ENCODE measurements at regions not wholly inside any gene's neighbourhood (a gene's known extent, or its start where the extent isn't known, plus 50 kb on each side); places are given as distances from the start of the nearest gene placed in this dataset.

GRCh38 chr3:154766765-154767503 lies 313.2 kb upstream of the MME start:
- Mint-ChIP-seq H3K27ac (ENCODE audit: unreplicated experiment) (no peak overlapping the region), H3K36me3 (ENCODE audit: low read depth, unreplicated experiment) (no peaks in the 10 kb centered on the region), H3K27me3 (ENCODE audit: low read depth, unreplicated experiment) (no peaks in the 10 kb centered on the region), H3K4me1 (ENCODE audit: low read depth, unreplicated experiment) (no peaks in the 10 kb centered on the region), H3K9me3 (ENCODE audit: unreplicated experiment) (no peaks in the 10 kb centered on the region), H3K4me3 (ENCODE audit: unreplicated experiment) (no peak overlapping the region)
- DNase-seq (ENCODE audit: low read depth): no peak
- no peaks in the 10 kb centered on the region for H3K27me3 ChIP-seq (ENCODE audit: insufficient read depth, low read length)
- no peaks in the 10 kb centered on the region for H3K9me3 ChIP-seq (ENCODE audit: insufficient read depth, low read depth, low read length)
- H3K27ac ChIP-seq (ENCODE audit: low read depth, low read length): no peak overlapping the region
- H3K4me3 ChIP-seq (ENCODE audit: insufficient read depth, low read depth, low read length): no peak overlapping the region
- FAIRE-seq: no peak
- H3K9ac ChIP-seq (ENCODE audit: low read length): no peak overlapping the region
- no peaks in the 10 kb centered on the region for H3K36me3 ChIP-seq (ENCODE audit: insufficient read depth, low read length)
- no peaks in the 10 kb centered on the region for H3K4me1 ChIP-seq (ENCODE audit: insufficient read depth, low read length)
- no peaks in the 10 kb centered on the region for H4K20me1 ChIP-seq (ENCODE audit: insufficient read depth, low read length)
- no peak overlapping the region for H2AFZ ChIP-seq (ENCODE audit: low read depth, low read length)
- no peak overlapping the region for H3K4me2 ChIP-seq (ENCODE audit: low read length)
- TF ChIP-seq EZH2 (IDR thresholded peaks at IDR 0.05; ENCODE audit: insufficient read depth, low read length) (no peak), CTCF (IDR thresholded peaks at IDR 0.05; ENCODE audit: insufficient read depth, low read depth, low read length) (no peak)
- no peaks in the 10 kb centered on the region for H3K79me2 ChIP-seq (ENCODE audit: insufficient read depth, low read length)

DNA sequence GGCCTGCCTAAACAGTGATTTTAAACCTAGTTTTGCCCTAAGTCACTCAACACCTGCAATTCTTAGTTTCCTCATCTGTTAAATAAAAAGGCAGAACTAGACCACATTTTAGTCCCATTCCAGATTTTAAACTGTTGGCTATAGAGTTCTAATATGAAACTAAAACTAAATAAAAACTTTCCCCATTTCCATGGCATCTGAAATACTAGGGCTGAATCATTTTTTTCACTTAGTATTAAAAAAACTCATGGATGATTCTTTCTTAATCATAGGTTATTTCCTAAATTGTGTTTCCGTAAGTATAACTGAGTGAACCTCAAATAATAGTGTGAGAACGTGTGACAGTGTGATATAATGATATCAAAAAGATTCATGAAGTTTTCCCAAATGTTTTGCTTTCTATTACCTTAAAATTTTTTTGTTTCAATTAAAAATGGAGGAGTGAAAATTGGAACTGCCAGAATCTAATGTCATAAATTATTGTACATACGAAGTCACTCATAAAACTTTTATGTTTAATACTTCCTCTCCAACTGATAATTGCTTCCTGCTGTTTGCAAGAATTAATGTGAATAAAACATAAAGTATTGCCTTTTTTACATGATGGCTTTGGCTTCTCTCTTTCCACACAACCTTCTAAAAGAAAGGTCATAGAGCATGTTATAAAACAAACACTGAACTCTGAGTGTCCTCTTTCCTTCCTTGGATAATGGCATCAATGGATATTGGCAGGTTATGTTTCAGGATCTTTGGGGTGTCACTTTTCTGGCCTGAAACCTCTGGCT lies 315.1 kb upstream of the MME start:
- no peaks in the 10 kb centered on the region for H4K20me1 ChIP-seq (ENCODE audit: insufficient read depth, low read length)
- Mint-ChIP-seq H3K4me1 (ENCODE audit: low read depth, unreplicated experiment) (peaks cover 2% of the 10 kb centered on the region), H3K27me3 (ENCODE audit: low read depth, unreplicated experiment) (no peaks in the 10 kb centered on the region), H3K36me3 (ENCODE audit: low read depth, unreplicated experiment) (no peaks in the 10 kb centered on the region), H3K4me3 (ENCODE audit: unreplicated experiment) (no peak overlapping the region), H3K27ac (ENCODE audit: unreplicated experiment) (no peak overlapping the region), H3K9me3 (ENCODE audit: unreplicated experiment) (no peaks in the 10 kb centered on the region)
- H3K4me2 ChIP-seq (ENCODE audit: low read length): no peak overlapping the region
- TF ChIP-seq EZH2 (IDR thresholded peaks at IDR 0.05; ENCODE audit: insufficient read depth, low read length) (no peak), CTCF (IDR thresholded peaks at IDR 0.05; ENCODE audit: insufficient read depth, low read depth, low read length) (no peak)
- no peak for DNase-seq (ENCODE audit: low read depth)
- no peaks in the 10 kb centered on the region for H3K27me3 ChIP-seq (ENCODE audit: insufficient read depth, low read length)
- no peaks in the 10 kb centered on the region for H3K36me3 ChIP-seq (ENCODE audit: insufficient read depth, low read length)
- no peaks in the 10 kb centered on the region for H3K79me2 ChIP-seq (ENCODE audit: insufficient read depth, low read length)
- FAIRE-seq: no peak
- no peaks in the 10 kb centered on the region for H3K4me1 ChIP-seq (ENCODE audit: insufficient read depth, low read length)
- no peak overlapping the region for H3K4me3 ChIP-seq (ENCODE audit: insufficient read depth, low read depth, low read length)
- no peak overlapping the region for H2AFZ ChIP-seq (ENCODE audit: low read depth, low read length)
- no peak overlapping the region for H3K27ac ChIP-seq (ENCODE audit: low read depth, low read length)
- H3K9me3 ChIP-seq (ENCODE audit: insufficient read depth, low read depth, low read length): no peaks in the 10 kb centered on the region
- no peak overlapping the region for H3K9ac ChIP-seq (ENCODE audit: low read length)

GRCh38 chr3:154762486-154762885 lies 317.6 kb upstream of the MME start:
- Mint-ChIP-seq H3K27ac (ENCODE audit: unreplicated experiment) (no peak overlapping the region), H3K4me1 (ENCODE audit: low read depth, unreplicated experiment) (peaks cover 6% of the 10 kb centered on the region), H3K4me3 (ENCODE audit: unreplicated experiment) (no peak overlapping the region), H3K9me3 (ENCODE audit: unreplicated experiment) (no peaks in the 10 kb centered on the region), H3K36me3 (ENCODE audit: low read depth, unreplicated experiment) (no peaks in the 10 kb centered on the region), H3K27me3 (ENCODE audit: low read depth, unreplicated experiment) (no peaks in the 10 kb centered on the region)
- no peak overlapping the region for H3K27ac ChIP-seq (ENCODE audit: low read depth, low read length)
- no peak overlapping the region for H3K4me2 ChIP-seq (ENCODE audit: low read length)
- H3K36me3 ChIP-seq (ENCODE audit: insufficient read depth, low read length): no peaks in the 10 kb centered on the region
- H3K4me1 ChIP-seq (ENCODE audit: insufficient read depth, low read length): no peaks in the 10 kb centered on the region
- no peak overlapping the region for H3K9ac ChIP-seq (ENCODE audit: low read length)
- no peaks in the 10 kb centered on the region for H3K9me3 ChIP-seq (ENCODE audit: insufficient read depth, low read depth, low read length)
- TF ChIP-seq EZH2 (IDR thresholded peaks at IDR 0.05; ENCODE audit: insufficient read depth, low read length) (no peak), CTCF (IDR thresholded peaks at IDR 0.05; ENCODE audit: insufficient read depth, low read depth, low read length) (no peak)
- FAIRE-seq (no peak), DNase-seq (ENCODE audit: low read depth) (no peak)
- H3K27me3 ChIP-seq (ENCODE audit: insufficient read depth, low read length): no peaks in the 10 kb centered on the region
- H4K20me1 ChIP-seq (ENCODE audit: insufficient read depth, low read length): no peaks in the 10 kb centered on the region
- H3K4me3 ChIP-seq (ENCODE audit: insufficient read depth, low read depth, low read length): no peak overlapping the region
- H2AFZ ChIP-seq (ENCODE audit: low read depth, low read length): no peak overlapping the region
- no peaks in the 10 kb centered on the region for H3K79me2 ChIP-seq (ENCODE audit: insufficient read depth, low read length)

Measured in astrocyte (in vitro differentiated cells and primary cell).